IMR-90 (cell line): ENCODE measurements at regions not wholly inside any gene's neighbourhood (a gene's known extent, or its start where the extent isn't known, plus 50 kb on each side); places are given as distances from the start of the nearest gene placed in this dataset.

Source experiments
- ATAC-seq: fragments of 200-7000 bp; cut with Tn5 transposase; 2 replicates; pipeline ENCODE4 v1.9.1; 2020; ENCODE audit warnings: low read depth, mild to moderate bottlenecking, moderate library complexity
- BruUV-seq: library from RNA; stranded (reverse); fragments of 400-500 nt; replicated peaks from 2 replicates; lab custom pipeline; 2021; lab: Mats Ljungman, UMichigan
- CTCF ChIA-PET: fragments of 300-600 bp; formaldehyde crosslinking; extraction: SDS; loops from one replicate; lab custom pipeline; 2021; ENCODE audit warnings: antibody characterized with exemption; lab: Yijun Ruan, JAX
- POLR2A ChIA-PET: fragments of 300-600 bp; sonication (Branson Sonifier 250); formaldehyde crosslinking; loops from one replicate; lab custom pipeline; 2022; ENCODE audit warnings: antibody characterized with exemption; ENCODE audit not compliant: unreplicated experiment; lab: Charles Lee
- DNase-seq: peaks from one replicate; pipeline ENCODE4 v3.0.0; 2013
- H2AFZ ChIP-seq: replicated peaks from 2 replicates; pipeline ENCODE3; 2013; ENCODE audit warnings: low read length, mild to moderate bottlenecking; ENCODE audit not compliant: poor library complexity
- H2AK5ac ChIP-seq: 2 replicates; pipeline ENCODE4 v1.6.1; 2013; ENCODE audit warnings: low read depth, low read length, inconsistent platforms
- H2AK9ac ChIP-seq: replicated peaks from 2 replicates; pipeline ENCODE3; 2013; ENCODE audit warnings: mild to moderate bottlenecking, low read depth, low read length, moderate library complexity; ENCODE audit not compliant: poor library complexity
- H2BK120ac ChIP-seq: 2 replicates; pipeline ENCODE4 v1.6.1; 2013; ENCODE audit warnings: low read depth, low read length, inconsistent platforms
- H2BK15ac ChIP-seq: 3 replicates; pipeline ENCODE4 v1.6.1; 2013; ENCODE audit warnings: low read depth, low read length, inconsistent platforms
- H2BK20ac ChIP-seq: 2 replicates; pipeline ENCODE4 v1.6.1; 2013; ENCODE audit warnings: low read depth, mild to moderate bottlenecking, inconsistent platforms, low read length, moderate library complexity
- H2BK5ac ChIP-seq: 2 replicates; pipeline ENCODE4 v1.6.1; 2013; ENCODE audit warnings: mild to moderate bottlenecking, low read depth, low read length, inconsistent platforms; ENCODE audit not compliant: poor library complexity, severe bottlenecking
- H3K14ac ChIP-seq: replicated peaks from 2 replicates; pipeline ENCODE4 v1.6.1; 2013; ENCODE audit warnings: low read depth, low read length, inconsistent platforms
- H3K18ac ChIP-seq: 2 replicates; pipeline ENCODE4 v1.6.1; 2013; ENCODE audit warnings: low read depth, low read length, control low read depth
- H3K23ac ChIP-seq: 2 replicates; pipeline ENCODE4 v1.6.1; 2013; ENCODE audit warnings: low read depth, low read length, inconsistent platforms
- H3K27ac ChIP-seq: 2 replicates; pipeline ENCODE4 v1.5.1; 2013; ENCODE audit warnings: mild to moderate bottlenecking, control low read depth, low read length; ENCODE audit not compliant: insufficient read depth
- H3K27me3 ChIP-seq: 2 replicates; pipeline ENCODE4 v1.6.1; 2013; ENCODE audit warnings: low read length; ENCODE audit not compliant: control insufficient read depth, insufficient read depth
- H3K36me3 ChIP-seq: 2 replicates; pipeline ENCODE4 v1.6.1; 2013; ENCODE audit warnings: low read length, mixed read lengths; ENCODE audit not compliant: control insufficient read depth, insufficient read depth
- H3K4ac ChIP-seq: 2 replicates; pipeline ENCODE4 v1.6.1; 2013; ENCODE audit warnings: low read depth, low read length, inconsistent platforms
- H3K4me1 ChIP-seq: 2 replicates; pipeline ENCODE4 v1.6.1; 2013; ENCODE audit warnings: low read length, mixed read lengths; ENCODE audit not compliant: control insufficient read depth, insufficient read depth
- H3K4me2 ChIP-seq: 2 replicates; pipeline ENCODE4 v1.6.1; 2013; ENCODE audit warnings: low read depth, mild to moderate bottlenecking, control low read depth, low read length, moderate library complexity
- H3K4me3 ChIP-seq: 2 replicates; pipeline ENCODE4 v1.5.1; 2013; ENCODE audit warnings: low read depth, mild to moderate bottlenecking, control low read depth, low read length, moderate library complexity; ENCODE audit not compliant: insufficient read depth
- H3K56ac ChIP-seq: 2 replicates; pipeline ENCODE4 v1.6.1; 2013; ENCODE audit warnings: low read length, inconsistent platforms; ENCODE audit not compliant: insufficient read depth; ENCODE audit errors: extremely low read depth
- H3K79me1 ChIP-seq, 2 experiments: 2 replicates each; pipeline ENCODE4 v1.6.1; 2013; ENCODE audit warnings: low read length in 2 of 2, inconsistent platforms in 1 of 2, low read depth in 1 of 2
- H3K9ac ChIP-seq: 2 replicates; pipeline ENCODE4 v1.6.1; 2013; ENCODE audit warnings: low read depth, low read length, control low read depth
- H3K9me1 ChIP-seq: 2 replicates; pipeline ENCODE4 v1.6.1; 2013; ENCODE audit warnings: low read length, inconsistent platforms; ENCODE audit not compliant: insufficient read depth
- H3K9me3 ChIP-seq: 2 replicates; pipeline ENCODE4 v1.6.1; 2013; ENCODE audit warnings: low read length; ENCODE audit not compliant: control insufficient read depth, insufficient read depth
- H4K20me1 ChIP-seq: 2 replicates; pipeline ENCODE4 v1.6.1; 2013; ENCODE audit warnings: low read length, inconsistent platforms; ENCODE audit not compliant: insufficient read depth
- H4K5ac ChIP-seq: 2 replicates; pipeline ENCODE4 v1.6.1; 2013; ENCODE audit warnings: mild to moderate bottlenecking, low read depth, low read length, control low read depth
- H4K8ac ChIP-seq, 2 experiments: 2 replicates each; pipeline ENCODE4 v1.6.1; 2013; ENCODE audit warnings: low read depth in 2 of 2, low read length in 2 of 2, control low read depth in 1 of 2, inconsistent platforms in 1 of 2
- H4K91ac ChIP-seq: 2 replicates; pipeline ENCODE4 v1.6.1; 2013; ENCODE audit warnings: low read depth, low read length, inconsistent platforms; ENCODE audit not compliant: insufficient read depth
- CEBPB ChIP-seq: IDR thresholded peaks from 2 replicates; pipeline ENCODE4 v1.6.1; 2012; ENCODE audit warnings: low read depth, low read length, improper control_type of control experiment
- FOS ChIP-seq: fragments of 150-350 bp; IDR thresholded peaks from 2 replicates; pipeline ENCODE4 v1.6.1; 2016; ENCODE audit warnings: low read depth, low read length
- RAD21 ChIP-seq: IDR thresholded peaks from 2 replicates; pipeline ENCODE4 v1.6.1; 2012; ENCODE audit warnings: low read length, improper control_type of control experiment
- WGBS, 2 experiments: methylation state at CpG; one replicate each; pipeline versions ENCODE4 v1.1.5 to v1.1.7; 2013; ENCODE audit warnings: missing lambda C conversion rate in 2 of 2; ENCODE audit not compliant: insufficient read length in 1 of 2; ENCODE audit errors: extremely low coverage in 2 of 2; 5-methylcytosine and 5-hydroxymethylcytosine counted together
- dilution Hi-C: fragments of 300-500 bp; cut with HindIII; formaldehyde crosslinking; loops from one replicate; pipeline ENCODE4 v1.14.3; 2018; ENCODE audit warnings: low sequenced_read_pairs; ENCODE audit not compliant: unreplicated experiment
- in situ Hi-C: fragments of 300-500 bp; cut with MboI; formaldehyde crosslinking; loops from 3 replicates; pipeline ENCODE4 v1.14.3; 2019; ENCODE audit warnings: low sequenced_read_pairs, inconsistent platforms, mixed read lengths
- intact Hi-C: fragments of 100-400 bp; cut with micrococcal nuclease; formaldehyde crosslinking; loops from 2 replicates; pipeline ENCODE4 v1.10.0; 2022
- TF ChIP-seq, protein P1 (sequence below): conservative IDR thresholded peaks from 2 replicates; pipeline ENCODE4 v1.5.1; 2012; ENCODE audit warnings: mild to moderate bottlenecking, low read depth, low read length, improper control_type of control experiment

GRCh38 chr15:98561169-98561941 lies 87.0 kb upstream of the IGF1R start:
- H3K18ac ChIP-seq = no peak overlapping the region
- DNase-seq (no peak), ATAC-seq (no peak)
- no peak overlapping the region for H2BK5ac ChIP-seq
- H3K9ac ChIP-seq = no peak overlapping the region
- no peak overlapping the region for H2AK9ac ChIP-seq
- no peaks in the 10 kb centered on the region for H4K20me1 ChIP-seq
- no peak overlapping the region for H3K56ac ChIP-seq
- H3K9me3 ChIP-seq = no peaks in the 10 kb centered on the region
- no peak overlapping the region for H3K27ac ChIP-seq
- H3K4ac ChIP-seq = no peak overlapping the region
- H4K91ac ChIP-seq = no peak overlapping the region
- H3K79me1 ChIP-seq = no peaks in the 10 kb centered on the region
- no peak for TF ChIP-seq RAD21
- TF ChIP-seq FOS = no peak
- no peak for TF ChIP-seq CEBPB
- TF ChIP-seq, protein P1, sequence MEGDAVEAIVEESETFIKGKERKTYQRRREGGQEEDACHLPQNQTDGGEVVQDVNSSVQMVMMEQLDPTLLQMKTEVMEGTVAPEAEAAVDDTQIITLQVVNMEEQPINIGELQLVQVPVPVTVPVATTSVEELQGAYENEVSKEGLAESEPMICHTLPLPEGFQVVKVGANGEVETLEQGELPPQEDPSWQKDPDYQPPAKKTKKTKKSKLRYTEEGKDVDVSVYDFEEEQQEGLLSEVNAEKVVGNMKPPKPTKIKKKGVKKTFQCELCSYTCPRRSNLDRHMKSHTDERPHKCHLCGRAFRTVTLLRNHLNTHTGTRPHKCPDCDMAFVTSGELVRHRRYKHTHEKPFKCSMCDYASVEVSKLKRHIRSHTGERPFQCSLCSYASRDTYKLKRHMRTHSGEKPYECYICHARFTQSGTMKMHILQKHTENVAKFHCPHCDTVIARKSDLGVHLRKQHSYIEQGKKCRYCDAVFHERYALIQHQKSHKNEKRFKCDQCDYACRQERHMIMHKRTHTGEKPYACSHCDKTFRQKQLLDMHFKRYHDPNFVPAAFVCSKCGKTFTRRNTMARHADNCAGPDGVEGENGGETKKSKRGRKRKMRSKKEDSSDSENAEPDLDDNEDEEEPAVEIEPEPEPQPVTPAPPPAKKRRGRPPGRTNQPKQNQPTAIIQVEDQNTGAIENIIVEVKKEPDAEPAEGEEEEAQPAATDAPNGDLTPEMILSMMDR = no peak
- in situ Hi-C loops = no loop called here
- H3K14ac ChIP-seq = no peak overlapping the region
- H4K5ac ChIP-seq = no peak overlapping the region
- no peak overlapping the region for H2BK120ac ChIP-seq
- no peak overlapping the region for H3K23ac ChIP-seq
- intact Hi-C loops = no loop called here
- peaks cover 16% of the 10 kb centered on the region for H3K27me3 ChIP-seq
- no peak overlapping the region for H2AK5ac ChIP-seq
- dilution Hi-C loops = no loop called here
- ChIA-PET CTCF (interaction anchor here (0.7 kb wide), 1 partner anchor 218 kb away, joined by 3 read pairs; no protein-coding TSS in a partner anchor), POLR2A (no interaction called here)
- no peaks in the 10 kb centered on the region for H3K36me3 ChIP-seq
- no peak overlapping the region for H3K4me3 ChIP-seq
- no peak overlapping the region for H3K4me2 ChIP-seq
- H3K4me1 ChIP-seq = peaks cover 4% of the 10 kb centered on the region; the same call in 1 of the 2 replicates
- no peak overlapping the region for H2BK20ac ChIP-seq
- BruUV-seq = no TSS peak
- no peak overlapping the region for H2AFZ ChIP-seq
- 0 out of 2 replicates have a peak, but pooled peaks cover 2% of the 10 kb centered on the region for H3K9me1 ChIP-seq
- 100% methylated on average over 5 of the region's 9 CpGs; no CpG with 5 or more reads in 1 of the 2 experiments for WGBS, 2 experiments
- no peak overlapping the region for H4K8ac ChIP-seq
- H2BK15ac ChIP-seq = no peak overlapping the region
